WERI-Rb-1 (cell line): ENCODE measurements at regions not wholly inside any gene's neighbourhood (a gene's known extent, or its start where the extent isn't known, plus 50 kb on each side); places are given as distances from the start of the nearest gene placed in this dataset.
"Not testable (repeated sequence)": the region's sequence is repeated elsewhere in the genome, so short reads cannot be mapped to it uniquely, and the experiment has no call there.

Source experiments
- DNase-seq: peaks from one replicate; pipeline ENCODE4 v3.0.0-alpha.2; 2020
- H3K27ac ChIP-seq: fragments of 250-450 bp; sonication (Bioruptor Pico); 2 replicates; pipeline ENCODE4 v1.5.1; 2020; ENCODE audit warnings: mild to moderate bottlenecking, moderate library complexity
- H3K27me3 ChIP-seq: fragments of 250-450 bp; sonication (Bioruptor Pico); 2 replicates; pipeline ENCODE4 v1.5.1; 2021; ENCODE audit warnings: mild to moderate bottlenecking, low read depth, moderate library complexity; ENCODE audit not compliant: insufficient read depth, severe bottlenecking
- H3K36me3 ChIP-seq: fragments of 250-450 bp; sonication (Bioruptor Pico); 2 replicates; pipeline ENCODE4 v1.5.1; 2020; ENCODE audit warnings: mild to moderate bottlenecking, moderate library complexity
- H3K4me3 ChIP-seq: 2 replicates; pipeline ENCODE4 v1.5.1; 2011; ENCODE audit warnings: low read depth, mild to moderate bottlenecking, control low read depth, low read length
- H3K9me3 ChIP-seq: fragments of 250-450 bp; sonication (Bioruptor Pico); 2 replicates; pipeline ENCODE4 v1.5.1; 2021; ENCODE audit warnings: mild to moderate bottlenecking, moderate library complexity; ENCODE audit not compliant: severe bottlenecking
- TF ChIP-seq, protein P1 (sequence below): IDR thresholded peaks from 2 replicates; pipeline ENCODE4 v1.5.1; 2011; ENCODE audit warnings: low read depth, mild to moderate bottlenecking, control low read depth, inconsistent platforms, low read length

- TF ChIP-seq, protein P1, sequence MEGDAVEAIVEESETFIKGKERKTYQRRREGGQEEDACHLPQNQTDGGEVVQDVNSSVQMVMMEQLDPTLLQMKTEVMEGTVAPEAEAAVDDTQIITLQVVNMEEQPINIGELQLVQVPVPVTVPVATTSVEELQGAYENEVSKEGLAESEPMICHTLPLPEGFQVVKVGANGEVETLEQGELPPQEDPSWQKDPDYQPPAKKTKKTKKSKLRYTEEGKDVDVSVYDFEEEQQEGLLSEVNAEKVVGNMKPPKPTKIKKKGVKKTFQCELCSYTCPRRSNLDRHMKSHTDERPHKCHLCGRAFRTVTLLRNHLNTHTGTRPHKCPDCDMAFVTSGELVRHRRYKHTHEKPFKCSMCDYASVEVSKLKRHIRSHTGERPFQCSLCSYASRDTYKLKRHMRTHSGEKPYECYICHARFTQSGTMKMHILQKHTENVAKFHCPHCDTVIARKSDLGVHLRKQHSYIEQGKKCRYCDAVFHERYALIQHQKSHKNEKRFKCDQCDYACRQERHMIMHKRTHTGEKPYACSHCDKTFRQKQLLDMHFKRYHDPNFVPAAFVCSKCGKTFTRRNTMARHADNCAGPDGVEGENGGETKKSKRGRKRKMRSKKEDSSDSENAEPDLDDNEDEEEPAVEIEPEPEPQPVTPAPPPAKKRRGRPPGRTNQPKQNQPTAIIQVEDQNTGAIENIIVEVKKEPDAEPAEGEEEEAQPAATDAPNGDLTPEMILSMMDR, result no peak
- H3K36me3 ChIP-seq, result no peaks in the 10 kb centered on the region
- H3K27ac ChIP-seq, result no peak overlapping the region
- peaks cover 2% of the 10 kb centered on the region for H3K27me3 ChIP-seq
- DNase-seq, result no peak
- H3K9me3 ChIP-seq, result no peaks in the 10 kb centered on the region
- H3K4me3 ChIP-seq, result no peak overlapping the region
These were observed 76.5 kb upstream of the DUSP21 start for GRCh38 chrX:44767308-44767707.

DNA sequence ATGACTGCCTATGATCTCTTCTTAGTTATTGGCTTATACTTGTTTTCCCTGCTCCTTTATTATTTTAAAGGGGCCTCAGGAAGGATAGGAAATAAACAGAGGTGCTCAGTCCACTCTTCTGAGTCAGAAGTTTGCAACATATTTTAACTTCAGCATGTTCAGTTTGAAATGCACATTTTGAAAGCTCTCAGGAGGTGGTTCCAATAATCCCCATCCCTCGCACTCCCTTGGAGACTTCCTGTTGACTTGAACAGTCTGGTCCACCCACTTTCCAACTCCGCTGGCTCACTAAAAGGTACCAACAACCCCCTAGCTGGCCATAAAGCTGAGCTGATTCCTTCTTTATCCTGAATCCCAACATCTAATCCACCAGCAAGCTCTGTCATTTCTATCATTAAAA, 78.3 kb upstream of the DUSP21 start:
- Histone ChIP-seq H3K36me3 (no peaks in the 10 kb centered on the region), H3K9me3 (no peaks in the 10 kb centered on the region), H3K27me3 (peaks cover 2% of the 10 kb centered on the region), H3K27ac (no peak overlapping the region), H3K4me3 (no peak overlapping the region)
- TF ChIP-seq, protein P1, result no peak
- no peak for DNase-seq

GRCh38 chrX:44747969-44748368, 95.9 kb upstream of the DUSP21 start:
- Histone ChIP-seq H3K27me3 (no peaks in the 10 kb centered on the region), H3K27ac (no peak overlapping the region), H3K9me3 (no peaks in the 10 kb centered on the region), H3K36me3 (no peaks in the 10 kb centered on the region), H3K4me3 (no peak overlapping the region)
- no peak for DNase-seq
- TF ChIP-seq, protein P1, result no peak

GRCh38 chrX:44747317-44747716, 96.5 kb upstream of the DUSP21 start:
- no peak overlapping the region for H3K27ac ChIP-seq
- H3K9me3 ChIP-seq, result no peaks in the 10 kb centered on the region
- no peak overlapping the region for H3K4me3 ChIP-seq
- TF ChIP-seq, protein P1, result no peak
- no peaks in the 10 kb centered on the region for H3K36me3 ChIP-seq
- no peak for DNase-seq
- no peaks in the 10 kb centered on the region for H3K27me3 ChIP-seq

DNA sequence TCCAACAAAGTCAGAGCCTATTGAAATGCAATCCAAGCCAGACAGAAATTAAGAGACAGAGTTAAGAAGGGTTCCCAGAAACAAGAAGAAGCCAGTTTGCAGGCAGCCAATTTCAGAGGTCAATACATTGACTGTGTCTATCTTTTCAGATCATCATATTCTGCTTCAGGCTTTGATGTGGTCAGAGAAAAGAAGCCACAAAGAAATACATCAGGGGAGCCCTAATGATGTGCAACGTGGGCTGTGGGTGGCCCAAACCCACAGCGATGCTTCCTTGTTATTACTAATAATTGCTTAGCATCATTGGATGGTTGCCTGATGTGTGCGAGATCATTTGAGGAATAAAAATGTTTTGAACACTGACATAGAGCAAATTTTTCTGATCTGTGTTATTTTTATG, 99.0 kb upstream of the DUSP21 start:
- DNase-seq, result no peak
- Histone ChIP-seq H3K36me3 (no peaks in the 10 kb centered on the region), H3K27me3 (no peaks in the 10 kb centered on the region), H3K27ac (no peak overlapping the region), H3K4me3 (no peak overlapping the region), H3K9me3 (no peaks in the 10 kb centered on the region)
- TF ChIP-seq, protein P1, result no peak

DNA sequence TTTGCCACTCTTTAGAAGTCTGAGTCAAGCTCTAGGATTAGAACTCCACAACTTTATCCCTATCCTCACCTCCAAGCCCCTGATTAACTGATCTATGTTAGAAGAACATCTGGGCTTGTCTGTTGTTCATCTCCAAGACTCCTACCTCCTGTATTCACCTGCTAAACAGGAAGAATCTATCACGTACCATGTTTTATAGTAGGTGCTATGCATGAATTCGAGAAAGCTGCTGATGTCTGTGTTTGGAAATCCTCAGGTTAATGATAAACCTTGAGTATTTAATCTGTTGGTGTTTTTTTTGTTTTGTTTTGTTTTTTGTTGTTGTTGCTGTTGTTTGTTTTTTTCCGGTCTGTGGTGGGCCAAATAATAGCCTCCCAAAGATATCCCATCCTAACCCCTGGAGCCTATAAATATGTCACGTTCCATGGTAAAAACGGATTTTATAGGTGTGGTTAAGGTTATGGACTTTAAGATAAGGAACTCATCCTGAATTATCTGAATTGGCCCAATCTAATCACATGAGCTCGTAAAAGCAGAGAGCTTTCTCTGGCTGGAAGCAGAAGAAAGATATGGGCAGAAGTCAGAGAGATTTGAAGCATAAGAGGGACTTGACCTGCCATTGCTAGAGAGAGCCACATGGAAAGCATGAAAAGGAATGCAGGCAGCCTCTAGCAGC, 101.2 kb upstream of the DUSP21 start:
- no peak overlapping the region for H3K27ac ChIP-seq
- no peak overlapping the region for H3K4me3 ChIP-seq
- no peaks in the 10 kb centered on the region for H3K36me3 ChIP-seq
- no peak for DNase-seq
- TF ChIP-seq, protein P1, result no peak
- peaks cover 9% of the 10 kb centered on the region for H3K27me3 ChIP-seq
- H3K9me3 ChIP-seq, result no peaks in the 10 kb centered on the region

- DNase-seq, H3K9me3 ChIP-seq, H3K4me3 ChIP-seq, H3K27ac ChIP-seq, H3K36me3 ChIP-seq, H3K27me3 ChIP-seq: not testable (repeated sequence)
These were observed 102.0 kb upstream of the DUSP21 start for GRCh38 chrX:44741859-44742258.

- not testable (repeated sequence) for H3K36me3 ChIP-seq, H3K27me3 ChIP-seq, H3K4me3 ChIP-seq, H3K9me3 ChIP-seq, H3K27ac ChIP-seq, DNase-seq
These were observed 102.4 kb upstream of the DUSP21 start for GRCh38 chrX:44741458-44741857.
